ENCODE measurements at regions not wholly inside any gene's neighbourhood (a gene's known extent, or its start where the extent isn't known, plus 50 kb on each side); places are given as distances from the start of the nearest gene placed in this dataset.

- DNase-seq, result no peak
These were observed 328.8 kb upstream of the IRX1 start for GRCh38 chr5:3266861-3267260.

GRCh38 chr5:3265936-3266335 lies 329.7 kb upstream of the IRX1 start:
- DNase-seq, result no peak

- no peak for DNase-seq
These were observed 330.3 kb upstream of the IRX1 start for GRCh38 chr5:3265131-3265885.

GRCh38 chr5:3262451-3262850 lies 333.2 kb upstream of the IRX1 start:
- DNase-seq, result no peak

- no peak for DNase-seq
These were observed 334.6 kb upstream of the IRX1 start for GRCh38 chr5:3261081-3261480.

- DNase-seq, result no peak
These were observed 337.6 kb upstream of the IRX1 start for GRCh38 chr5:3258050-3258449.

- no peak for DNase-seq
These were observed 343.4 kb upstream of the IRX1 start for GRCh38 chr5:3252235-3252634.

GRCh38 chr5:3251784-3252183 lies 343.8 kb upstream of the IRX1 start:
- no peak for DNase-seq

- no peak for DNase-seq
These were observed 346.2 kb upstream of the IRX1 start for GRCh38 chr5:3249401-3249800.

GRCh38 chr5:3237276-3237868 lies 358.3 kb upstream of the IRX1 start:
- DNase-seq, result no peak

- no peak for DNase-seq
These were observed 361.1 kb upstream of the IRX1 start for GRCh38 chr5:3234566-3234965.

GRCh38 chr5:3230941-3231340 lies 364.7 kb upstream of the IRX1 start:
- no peak for DNase-seq

- DNase-seq, result no peak
These were observed 365.4 kb upstream of the IRX1 start for GRCh38 chr5:3230254-3230653.

- no peak for DNase-seq
These were observed 369.3 kb upstream of the IRX1 start for GRCh38 chr5:3226196-3226920.

- no peak for DNase-seq
These were observed 370.3 kb upstream of the IRX1 start for GRCh38 chr5:3225201-3225960.

- no peak for DNase-seq
These were observed 372.7 kb upstream of the IRX1 start for GRCh38 chr5:3222924-3223323.

GRCh38 chr5:3221432-3221831 lies 374.2 kb upstream of the IRX1 start:
- DNase-seq, result no peak

- no peak for DNase-seq
These were observed 374.9 kb upstream of the IRX1 start for GRCh38 chr5:3220638-3221288.

GRCh38 chr5:3220201-3220600 lies 375.4 kb upstream of the IRX1 start:
- no peak for DNase-seq

- DNase-seq, result no peak
These were observed 376.5 kb upstream of the IRX1 start for GRCh38 chr5:3218916-3219650.

GRCh38 chr5:3217771-3218495 lies 377.7 kb upstream of the IRX1 start:
- DNase-seq, result no peak

Data from DMS79 (cell line).